ENCODE measurements at regions not wholly inside any gene's neighbourhood (a gene's known extent, or its start where the extent isn't known, plus 50 kb on each side); places are given as distances from the start of the nearest gene placed in this dataset.

- no peaks in the 10 kb centered on the region for H3K4me1 ChIP-seq
- H3K27ac Mint-ChIP-seq (ENCODE audit: unreplicated experiment): no peak overlapping the region
- H3K27me3 Mint-ChIP-seq (ENCODE audit: insufficient read depth, unreplicated experiment): no peaks in the 10 kb centered on the region
- no peaks in the 10 kb centered on the region for H3K4me1 Mint-ChIP-seq (ENCODE audit: low read depth, unreplicated experiment)
- H3K27me3 ChIP-seq (replicated peaks; ENCODE audit: control insufficient read depth, insufficient read depth, low read length): no peaks in the 10 kb centered on the region
- H3K36me3 ChIP-seq (ENCODE audit: control insufficient read depth, insufficient read depth, low read length): no peaks in the 10 kb centered on the region
- H3K4me3 Mint-ChIP-seq (ENCODE audit: unreplicated experiment): no peak overlapping the region
- H3K9me3 ChIP-seq: no peaks in the 10 kb centered on the region
- BruUV-seq (replicated peaks): no TSS peak
- DNase-seq: no peak
- no peak overlapping the region for H3K4me3 ChIP-seq (ENCODE audit: low read depth, low read length)
- intact Hi-C loops (cut with micrococcal nuclease; ENCODE audit: unreplicated experiment): no loop called here
- POLR2A ChIA-PET: no interaction called here
- peaks cover 1% of the 10 kb centered on the region for H3K36me3 Mint-ChIP-seq (ENCODE audit: insufficient read depth, unreplicated experiment)
- CTCF ChIA-PET: no interaction called here
- no peak for TF ChIP-seq CTCF (IDR thresholded peaks at IDR 0.05; ENCODE audit: insufficient read depth in 1 of 2, low read depth in 1 of 2, low read length in 1 of 2, severe bottlenecking in 1 of 2, unreplicated experiment in 1 of 2)
- peaks cover 7% of the 10 kb centered on the region for H3K9me3 Mint-ChIP-seq (ENCODE audit: unreplicated experiment)
Measured at GRCh38 chr14:62185078-62185477, 422.9 kb downstream of the SNAPC1 start.

- H3K36me3 Mint-ChIP-seq (ENCODE audit: insufficient read depth, unreplicated experiment): no peaks in the 10 kb centered on the region
- no peak for DNase-seq
- no peaks in the 10 kb centered on the region for H3K36me3 ChIP-seq (ENCODE audit: control insufficient read depth, insufficient read depth, low read length)
- H3K4me3 ChIP-seq (ENCODE audit: low read depth, low read length): no peak overlapping the region
- H3K27me3 Mint-ChIP-seq (ENCODE audit: insufficient read depth, unreplicated experiment): no peaks in the 10 kb centered on the region
- H3K27ac Mint-ChIP-seq (ENCODE audit: unreplicated experiment): peak overlapping the region; percentile 6
- BruUV-seq (replicated peaks): no TSS peak
- H3K4me1 Mint-ChIP-seq (ENCODE audit: low read depth, unreplicated experiment): no peaks in the 10 kb centered on the region
- no peak overlapping the region for H3K4me3 Mint-ChIP-seq (ENCODE audit: unreplicated experiment)
- H3K9me3 ChIP-seq: no peaks in the 10 kb centered on the region
- TF ChIP-seq CTCF (IDR thresholded peaks at IDR 0.05; ENCODE audit: insufficient read depth in 1 of 2, low read depth in 1 of 2, low read length in 1 of 2, severe bottlenecking in 1 of 2, unreplicated experiment in 1 of 2): no peak
- H3K9me3 Mint-ChIP-seq (ENCODE audit: unreplicated experiment): peaks cover 7% of the 10 kb centered on the region
- no peaks in the 10 kb centered on the region for H3K4me1 ChIP-seq
- POLR2A ChIA-PET: no interaction called here
- CTCF ChIA-PET: no interaction called here
- intact Hi-C loops (cut with micrococcal nuclease; ENCODE audit: unreplicated experiment): no loop called here
- H3K27me3 ChIP-seq (replicated peaks; ENCODE audit: control insufficient read depth, insufficient read depth, low read length): no peaks in the 10 kb centered on the region
Measured at GRCh38 chr14:62187265-62187664, 425.0 kb downstream of the SNAPC1 start.

- intact Hi-C loops (cut with micrococcal nuclease; ENCODE audit: unreplicated experiment): no loop called here
- Mint-ChIP-seq H3K9me3 (ENCODE audit: unreplicated experiment) (no peaks in the 10 kb centered on the region), H3K36me3 (ENCODE audit: insufficient read depth, unreplicated experiment) (no peaks in the 10 kb centered on the region), H3K4me1 (ENCODE audit: low read depth, unreplicated experiment) (no peaks in the 10 kb centered on the region), H3K4me3 (ENCODE audit: unreplicated experiment) (no peak overlapping the region), H3K27ac (ENCODE audit: unreplicated experiment) (no peak overlapping the region), H3K27me3 (ENCODE audit: insufficient read depth, unreplicated experiment) (no peaks in the 10 kb centered on the region)
- Histone ChIP-seq H3K27me3 (replicated peaks; ENCODE audit: control insufficient read depth, insufficient read depth, low read length) (no peaks in the 10 kb centered on the region), H3K9me3 (no peaks in the 10 kb centered on the region), H3K4me3 (ENCODE audit: low read depth, low read length) (no peak overlapping the region), H3K4me1 (no peaks in the 10 kb centered on the region), H3K36me3 (ENCODE audit: control insufficient read depth, insufficient read depth, low read length) (no peaks in the 10 kb centered on the region)
- ChIA-PET CTCF (no interaction called here), POLR2A (no interaction called here)
- no peak for TF ChIP-seq CTCF (IDR thresholded peaks at IDR 0.05; ENCODE audit: insufficient read depth in 1 of 2, low read depth in 1 of 2, low read length in 1 of 2, severe bottlenecking in 1 of 2, unreplicated experiment in 1 of 2)
- no TSS peak for BruUV-seq (replicated peaks)
- DNase-seq: no peak
Measured at GRCh38 chr14:62189698-62190097, 427.5 kb downstream of the SNAPC1 start.
